Eye (tissue), 1 donor: ENCODE measurements at regions not wholly inside any gene's neighbourhood (a gene's known extent, or its start where the extent isn't known, plus 50 kb on each side); places are given as distances from the start of the nearest gene placed in this dataset.

Experiments used
- DNase-seq: peaks from one replicate; pipeline ENCODE4 v3.0.0-alpha.2; 2015

- no peak for DNase-seq
Measured at GRCh38 chrY:11293392-11293791, 1407.6 kb upstream of the USP9Y start.

GRCh38 chrY:11334151-11334550, 1366.9 kb upstream of the USP9Y start:
- DNase-seq: peak; percentile 0
